ENCODE measurements at regions not wholly inside any gene's neighbourhood (a gene's known extent, or its start where the extent isn't known, plus 50 kb on each side); places are given as distances from the start of the nearest gene placed in this dataset.
"Not testable (repeated sequence)": the region's sequence is repeated elsewhere in the genome, so short reads cannot be mapped to it uniquely, and the experiment has no call there.

GRCh38 chr14:65981192-65981843 lies 504.9 kb upstream of the CCDC196 start:
- Histone ChIP-seq H3K27ac (no peak overlapping the region), H3K27me3 (replicated peaks; ENCODE audit: insufficient read depth) (no peaks in the 10 kb centered on the region), H3K9me3 (no peaks in the 10 kb centered on the region), H3K4me3 (no peak overlapping the region), H3K36me3 (no peaks in the 10 kb centered on the region), H3K4me1 (replicated peaks) (no peaks in the 10 kb centered on the region)
- 53% methylated on average over 6 of the region's 6 CpGs for WGBS
- intact Hi-C loops (cut with DNase I) = no loop called here
- no peak for DNase-seq (ENCODE audit: low spot score)
- TF ChIP-seq POLR2A (IDR thresholded peaks at IDR 0.05) (no peak), CTCF (IDR thresholded peaks at IDR 0.05) (no peak), POLR2AphosphoS5 (IDR thresholded peaks at IDR 0.05) (no peak)

DNA sequence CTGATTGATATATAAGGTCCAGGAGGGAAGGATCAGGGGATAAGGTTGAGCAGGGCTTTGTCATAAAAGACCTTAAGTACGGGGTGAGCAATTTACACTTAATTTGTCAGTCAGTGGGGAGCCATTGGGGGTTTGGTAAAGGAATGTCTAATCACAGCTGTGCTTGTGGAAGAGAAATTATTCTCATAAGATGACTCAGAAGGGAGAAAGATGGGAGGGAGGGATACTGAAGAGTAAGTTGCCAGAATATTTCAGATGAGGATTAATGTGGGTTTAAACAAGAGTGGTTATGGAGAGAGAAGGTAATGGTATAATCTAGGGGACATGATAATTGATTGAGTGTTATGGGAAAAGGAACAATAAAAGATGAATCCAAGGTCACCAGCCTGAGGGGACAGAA lies 500.1 kb upstream of the CCDC196 start:
- Histone ChIP-seq H3K27ac (no peak overlapping the region), H3K36me3 (no peaks in the 10 kb centered on the region), H3K27me3 (replicated peaks; ENCODE audit: insufficient read depth) (no peaks in the 10 kb centered on the region), H3K4me1 (replicated peaks) (no peaks in the 10 kb centered on the region), H3K4me3 (no peak overlapping the region), H3K9me3 (no peaks in the 10 kb centered on the region)
- intact Hi-C loops (cut with DNase I) = no loop called here
- no peak for DNase-seq (ENCODE audit: low spot score)
- TF ChIP-seq POLR2AphosphoS5 (IDR thresholded peaks at IDR 0.05) = no peak
- TF ChIP-seq CTCF (IDR thresholded peaks at IDR 0.05) = no peak
- TF ChIP-seq POLR2A (IDR thresholded peaks at IDR 0.05) = no peak
- WGBS = 35% methylated on average over 1 of the region's 1 CpG

- H3K4me1 ChIP-seq (replicated peaks) = no peaks in the 10 kb centered on the region
- H3K4me3 ChIP-seq = no peak overlapping the region
- H3K9me3 ChIP-seq = no peaks in the 10 kb centered on the region
- intact Hi-C loops (cut with DNase I) = no loop called here
- TF ChIP-seq POLR2A (IDR thresholded peaks at IDR 0.05) = no peak
- no peak for TF ChIP-seq POLR2AphosphoS5 (IDR thresholded peaks at IDR 0.05)
- TF ChIP-seq CTCF (IDR thresholded peaks at IDR 0.05) = no peak
- no peaks in the 10 kb centered on the region for H3K36me3 ChIP-seq
- DNase-seq (ENCODE audit: low spot score) = no peak
- H3K27me3 ChIP-seq (replicated peaks; ENCODE audit: insufficient read depth) = no peaks in the 10 kb centered on the region
- no peak overlapping the region for H3K27ac ChIP-seq
Measured at GRCh38 chr14:65989981-65990380, 496.2 kb upstream of the CCDC196 start.

DNA sequence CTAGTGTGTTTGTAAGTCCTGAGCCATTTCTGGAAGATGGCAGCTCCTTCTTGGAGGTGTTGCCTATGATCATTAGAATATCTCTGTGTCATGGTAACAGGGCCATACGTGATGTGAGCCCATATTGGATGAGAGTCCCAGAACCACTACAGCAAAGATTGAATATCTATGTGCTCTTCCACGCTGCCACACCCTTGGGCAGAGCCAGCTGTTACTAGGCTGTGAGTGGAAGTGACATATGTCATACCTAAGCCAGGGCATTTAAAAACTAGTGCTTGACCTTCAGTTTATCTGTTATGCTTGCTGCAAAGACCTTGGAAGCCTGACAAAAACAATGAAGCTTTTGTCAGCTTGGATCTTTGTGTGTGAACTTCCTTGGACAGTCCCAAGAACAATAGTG lies 495.1 kb upstream of the CCDC196 start:
- Histone ChIP-seq H3K4me1 (replicated peaks) (no peaks in the 10 kb centered on the region), H3K4me3 (no peak overlapping the region), H3K9me3 (no peaks in the 10 kb centered on the region), H3K27ac (no peak overlapping the region), H3K36me3 (no peaks in the 10 kb centered on the region), H3K27me3 (replicated peaks; ENCODE audit: insufficient read depth) (no peaks in the 10 kb centered on the region)
- WGBS = 82% methylated on average over 2 of the region's 2 CpGs
- no peak for DNase-seq (ENCODE audit: low spot score)
- TF ChIP-seq POLR2AphosphoS5 (IDR thresholded peaks at IDR 0.05) = no peak
- no peak for TF ChIP-seq POLR2A (IDR thresholded peaks at IDR 0.05)
- TF ChIP-seq CTCF (IDR thresholded peaks at IDR 0.05) = no peak
- intact Hi-C loops (cut with DNase I) = no loop called here

GRCh38 chr14:65991935-65992334 lies 494.2 kb upstream of the CCDC196 start:
- H3K9me3 ChIP-seq; H3K36me3 ChIP-seq; intact Hi-C loops (cut with DNase I); H3K27ac ChIP-seq; H3K27me3 ChIP-seq (replicated peaks; ENCODE audit: insufficient read depth); DNase-seq (ENCODE audit: low spot score); H3K4me1 ChIP-seq (replicated peaks); H3K4me3 ChIP-seq: not testable (repeated sequence)
- WGBS = 93% methylated on average over 1 of the region's 1 CpG
